B cell (primary cell): ENCODE measurements at regions not wholly inside any gene's neighbourhood (a gene's known extent, or its start where the extent isn't known, plus 50 kb on each side); places are given as distances from the start of the nearest gene placed in this dataset.

Experiments
- EZH2 ChIP-seq: IDR thresholded peaks from 2 replicates; pipeline ENCODE4 v1.6.1; 2012; ENCODE audit warnings: borderline replicate concordance, low read depth, mild to moderate bottlenecking, moderate library complexity, low read length; ENCODE audit not compliant: insufficient read depth, poor library complexity, severe bottlenecking
- TF ChIP-seq, protein P1 (sequence below): fragments of 200-600 bp; IDR thresholded peaks from one replicate; pipeline ENCODE4 v1.8.0; 2022; ENCODE audit warnings: antibody characterized with exemption, mild to moderate bottlenecking

DNA sequence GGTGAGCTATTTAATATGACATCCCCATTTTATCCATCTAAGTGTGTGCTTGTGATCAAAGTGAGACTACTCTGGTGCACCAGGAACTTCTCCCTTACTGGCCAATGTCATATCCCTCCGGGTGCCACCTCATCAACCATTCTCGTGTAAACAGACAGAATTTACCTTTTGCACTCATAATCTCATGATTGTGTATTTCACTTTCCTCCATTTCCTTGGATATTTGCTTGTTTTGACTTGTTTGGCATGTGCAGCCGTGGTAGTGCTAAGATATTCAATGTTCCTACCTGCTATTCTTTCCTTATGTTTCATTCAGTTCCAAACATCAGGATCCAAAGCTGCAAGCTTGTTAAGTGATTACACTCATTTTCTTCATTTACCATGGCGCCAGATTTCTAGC lies 280.5 kb upstream of the SP8 start:
- TF ChIP-seq, protein P1, sequence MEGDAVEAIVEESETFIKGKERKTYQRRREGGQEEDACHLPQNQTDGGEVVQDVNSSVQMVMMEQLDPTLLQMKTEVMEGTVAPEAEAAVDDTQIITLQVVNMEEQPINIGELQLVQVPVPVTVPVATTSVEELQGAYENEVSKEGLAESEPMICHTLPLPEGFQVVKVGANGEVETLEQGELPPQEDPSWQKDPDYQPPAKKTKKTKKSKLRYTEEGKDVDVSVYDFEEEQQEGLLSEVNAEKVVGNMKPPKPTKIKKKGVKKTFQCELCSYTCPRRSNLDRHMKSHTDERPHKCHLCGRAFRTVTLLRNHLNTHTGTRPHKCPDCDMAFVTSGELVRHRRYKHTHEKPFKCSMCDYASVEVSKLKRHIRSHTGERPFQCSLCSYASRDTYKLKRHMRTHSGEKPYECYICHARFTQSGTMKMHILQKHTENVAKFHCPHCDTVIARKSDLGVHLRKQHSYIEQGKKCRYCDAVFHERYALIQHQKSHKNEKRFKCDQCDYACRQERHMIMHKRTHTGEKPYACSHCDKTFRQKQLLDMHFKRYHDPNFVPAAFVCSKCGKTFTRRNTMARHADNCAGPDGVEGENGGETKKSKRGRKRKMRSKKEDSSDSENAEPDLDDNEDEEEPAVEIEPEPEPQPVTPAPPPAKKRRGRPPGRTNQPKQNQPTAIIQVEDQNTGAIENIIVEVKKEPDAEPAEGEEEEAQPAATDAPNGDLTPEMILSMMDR, result no peak
- no peak for TF ChIP-seq EZH2
